ENCODE measurements at regions not wholly inside any gene's neighbourhood (a gene's known extent, or its start where the extent isn't known, plus 50 kb on each side); places are given as distances from the start of the nearest gene placed in this dataset.
"Not testable (repeated sequence)": the region's sequence is repeated elsewhere in the genome, so short reads cannot be mapped to it uniquely, and the experiment has no call there.

- TF ChIP-seq, protein P1, sequence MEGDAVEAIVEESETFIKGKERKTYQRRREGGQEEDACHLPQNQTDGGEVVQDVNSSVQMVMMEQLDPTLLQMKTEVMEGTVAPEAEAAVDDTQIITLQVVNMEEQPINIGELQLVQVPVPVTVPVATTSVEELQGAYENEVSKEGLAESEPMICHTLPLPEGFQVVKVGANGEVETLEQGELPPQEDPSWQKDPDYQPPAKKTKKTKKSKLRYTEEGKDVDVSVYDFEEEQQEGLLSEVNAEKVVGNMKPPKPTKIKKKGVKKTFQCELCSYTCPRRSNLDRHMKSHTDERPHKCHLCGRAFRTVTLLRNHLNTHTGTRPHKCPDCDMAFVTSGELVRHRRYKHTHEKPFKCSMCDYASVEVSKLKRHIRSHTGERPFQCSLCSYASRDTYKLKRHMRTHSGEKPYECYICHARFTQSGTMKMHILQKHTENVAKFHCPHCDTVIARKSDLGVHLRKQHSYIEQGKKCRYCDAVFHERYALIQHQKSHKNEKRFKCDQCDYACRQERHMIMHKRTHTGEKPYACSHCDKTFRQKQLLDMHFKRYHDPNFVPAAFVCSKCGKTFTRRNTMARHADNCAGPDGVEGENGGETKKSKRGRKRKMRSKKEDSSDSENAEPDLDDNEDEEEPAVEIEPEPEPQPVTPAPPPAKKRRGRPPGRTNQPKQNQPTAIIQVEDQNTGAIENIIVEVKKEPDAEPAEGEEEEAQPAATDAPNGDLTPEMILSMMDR (IDR thresholded peaks at IDR 0.05), result not testable (repeated sequence)
- not testable (repeated sequence) for TF ChIP-seq POLR2A, EP300 (IDR thresholded peaks at IDR 0.05)
Observed at GRCh38 chr1:149841597-149842238, 57.6 kb upstream of the BOLA1 start.

Measured in ovary (tissue), 3 donors.